ENCODE measurements at regions not wholly inside any gene's neighbourhood (a gene's known extent, or its start where the extent isn't known, plus 50 kb on each side); places are given as distances from the start of the nearest gene placed in this dataset.

DNA sequence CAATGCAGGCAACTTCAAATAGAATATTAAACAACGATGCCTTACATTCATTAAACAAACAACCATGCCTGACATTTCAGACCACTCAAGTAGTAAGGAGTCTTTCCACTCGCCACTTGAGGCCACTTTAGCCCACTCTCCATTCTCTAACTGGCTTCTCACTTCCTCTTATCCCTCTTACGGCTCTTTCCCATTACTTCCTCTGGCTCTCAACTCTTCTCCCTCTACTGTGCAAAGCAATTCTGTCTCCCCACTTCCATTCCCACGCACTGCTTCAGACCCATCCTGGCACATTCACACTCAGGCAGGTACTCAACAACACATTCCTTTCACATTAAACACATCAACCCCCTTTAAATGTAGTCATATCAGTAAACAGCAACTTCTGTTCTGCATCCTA, 229.8 kb upstream of the IPO5 start (continued):
- TF ChIP-seq STAT1 (IDR thresholded peaks at IDR 0.05; ENCODE audit: unreplicated experiment) = no peak
- TF ChIP-seq, protein P1, sequence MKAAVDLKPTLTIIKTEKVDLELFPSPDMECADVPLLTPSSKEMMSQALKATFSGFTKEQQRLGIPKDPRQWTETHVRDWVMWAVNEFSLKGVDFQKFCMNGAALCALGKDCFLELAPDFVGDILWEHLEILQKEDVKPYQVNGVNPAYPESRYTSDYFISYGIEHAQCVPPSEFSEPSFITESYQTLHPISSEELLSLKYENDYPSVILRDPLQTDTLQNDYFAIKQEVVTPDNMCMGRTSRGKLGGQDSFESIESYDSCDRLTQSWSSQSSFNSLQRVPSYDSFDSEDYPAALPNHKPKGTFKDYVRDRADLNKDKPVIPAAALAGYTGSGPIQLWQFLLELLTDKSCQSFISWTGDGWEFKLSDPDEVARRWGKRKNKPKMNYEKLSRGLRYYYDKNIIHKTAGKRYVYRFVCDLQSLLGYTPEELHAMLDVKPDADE (IDR thresholded peaks at IDR 0.05) = no peak
- no peak for TF ChIP-seq ZNF114 (CRISPR knock-in tag; IDR thresholded peaks at IDR 0.05)
- no peak for TF ChIP-seq NANOG (IDR thresholded peaks at IDR 0.05; ENCODE audit: borderline replicate concordance)
- TF ChIP-seq, protein P2, sequence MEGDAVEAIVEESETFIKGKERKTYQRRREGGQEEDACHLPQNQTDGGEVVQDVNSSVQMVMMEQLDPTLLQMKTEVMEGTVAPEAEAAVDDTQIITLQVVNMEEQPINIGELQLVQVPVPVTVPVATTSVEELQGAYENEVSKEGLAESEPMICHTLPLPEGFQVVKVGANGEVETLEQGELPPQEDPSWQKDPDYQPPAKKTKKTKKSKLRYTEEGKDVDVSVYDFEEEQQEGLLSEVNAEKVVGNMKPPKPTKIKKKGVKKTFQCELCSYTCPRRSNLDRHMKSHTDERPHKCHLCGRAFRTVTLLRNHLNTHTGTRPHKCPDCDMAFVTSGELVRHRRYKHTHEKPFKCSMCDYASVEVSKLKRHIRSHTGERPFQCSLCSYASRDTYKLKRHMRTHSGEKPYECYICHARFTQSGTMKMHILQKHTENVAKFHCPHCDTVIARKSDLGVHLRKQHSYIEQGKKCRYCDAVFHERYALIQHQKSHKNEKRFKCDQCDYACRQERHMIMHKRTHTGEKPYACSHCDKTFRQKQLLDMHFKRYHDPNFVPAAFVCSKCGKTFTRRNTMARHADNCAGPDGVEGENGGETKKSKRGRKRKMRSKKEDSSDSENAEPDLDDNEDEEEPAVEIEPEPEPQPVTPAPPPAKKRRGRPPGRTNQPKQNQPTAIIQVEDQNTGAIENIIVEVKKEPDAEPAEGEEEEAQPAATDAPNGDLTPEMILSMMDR (conservative IDR thresholded peaks at IDR 0.05; ENCODE audit: low read depth in 2 of 2) = no peak
- no peak for TF ChIP-seq EZH2 (IDR thresholded peaks at IDR 0.05; ENCODE audit: low read depth, unreplicated experiment)

DNA sequence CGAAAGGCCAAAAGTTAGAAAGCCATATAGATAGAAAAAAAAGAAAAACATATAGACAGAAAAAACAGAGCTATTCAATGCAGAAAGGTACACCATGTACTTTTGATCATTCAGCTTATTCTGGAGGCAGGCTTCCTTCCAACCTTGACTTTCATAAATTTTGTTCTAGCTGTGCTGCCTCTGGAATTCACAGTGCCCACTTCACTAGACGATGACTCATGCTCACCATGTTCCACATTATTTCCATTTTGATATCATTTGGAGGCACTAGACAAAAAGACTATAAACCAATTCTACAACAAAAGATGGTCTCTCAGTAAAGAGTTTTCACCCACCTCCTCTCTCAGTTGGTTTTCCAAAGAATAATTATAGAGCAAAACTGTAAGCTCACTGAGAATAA, 229.0 kb upstream of the IPO5 start:
- DNase-seq (ENCODE audit: low spot score) = no peak
- H3K27me3 ChIP-seq (ENCODE audit: insufficient read depth) = no peaks in the 10 kb centered on the region
- Mint-ChIP-seq H3K36me3 (ENCODE audit: low read depth) (no peaks in the 10 kb centered on the region), H3K9me3 (peaks cover 7% of the 10 kb centered on the region; the same call in 2 of the 3 replicates), H3K4me1 (no peaks in the 10 kb centered on the region), H3K4me3 (no peak overlapping the region), H3K27me3 (ENCODE audit: insufficient read depth, low read depth, poor library complexity) (peaks cover 2% of the 10 kb centered on the region), H3K27ac (no peak overlapping the region)
- no peaks in the 10 kb centered on the region for H3K4me1 ChIP-seq (ENCODE audit: insufficient read depth)
- no peaks in the 10 kb centered on the region for H3K79me2 ChIP-seq (replicated peaks; ENCODE audit: insufficient read depth)
- no peaks in the 10 kb centered on the region for H3K36me3 ChIP-seq (ENCODE audit: insufficient read depth)
- H3K27ac ChIP-seq (ENCODE audit: low read depth) = no peak overlapping the region
- no peak overlapping the region for H3K4me2 ChIP-seq
- H3K4me3 ChIP-seq = no peak overlapping the region
- H3K9me2 ChIP-seq (ENCODE audit: insufficient read depth) = no peaks in the 10 kb centered on the region
- no peak overlapping the region for H2AFZ ChIP-seq
- H3F3A ChIP-seq (replicated peaks; ENCODE audit: low read depth) = no peaks in the 10 kb centered on the region
- ATAC-seq = no peak
- H4K20me1 ChIP-seq (replicated peaks; ENCODE audit: insufficient read depth) = no peaks in the 10 kb centered on the region
- TF ChIP-seq POLR2AphosphoS5 (IDR thresholded peaks at IDR 0.05; ENCODE audit: low read depth) = no peak
- TF ChIP-seq CREB1 (CRISPR knock-in tag; IDR thresholded peaks at IDR 0.05; ENCODE audit: low read depth) = no peak
- TF ChIP-seq, protein P3, sequence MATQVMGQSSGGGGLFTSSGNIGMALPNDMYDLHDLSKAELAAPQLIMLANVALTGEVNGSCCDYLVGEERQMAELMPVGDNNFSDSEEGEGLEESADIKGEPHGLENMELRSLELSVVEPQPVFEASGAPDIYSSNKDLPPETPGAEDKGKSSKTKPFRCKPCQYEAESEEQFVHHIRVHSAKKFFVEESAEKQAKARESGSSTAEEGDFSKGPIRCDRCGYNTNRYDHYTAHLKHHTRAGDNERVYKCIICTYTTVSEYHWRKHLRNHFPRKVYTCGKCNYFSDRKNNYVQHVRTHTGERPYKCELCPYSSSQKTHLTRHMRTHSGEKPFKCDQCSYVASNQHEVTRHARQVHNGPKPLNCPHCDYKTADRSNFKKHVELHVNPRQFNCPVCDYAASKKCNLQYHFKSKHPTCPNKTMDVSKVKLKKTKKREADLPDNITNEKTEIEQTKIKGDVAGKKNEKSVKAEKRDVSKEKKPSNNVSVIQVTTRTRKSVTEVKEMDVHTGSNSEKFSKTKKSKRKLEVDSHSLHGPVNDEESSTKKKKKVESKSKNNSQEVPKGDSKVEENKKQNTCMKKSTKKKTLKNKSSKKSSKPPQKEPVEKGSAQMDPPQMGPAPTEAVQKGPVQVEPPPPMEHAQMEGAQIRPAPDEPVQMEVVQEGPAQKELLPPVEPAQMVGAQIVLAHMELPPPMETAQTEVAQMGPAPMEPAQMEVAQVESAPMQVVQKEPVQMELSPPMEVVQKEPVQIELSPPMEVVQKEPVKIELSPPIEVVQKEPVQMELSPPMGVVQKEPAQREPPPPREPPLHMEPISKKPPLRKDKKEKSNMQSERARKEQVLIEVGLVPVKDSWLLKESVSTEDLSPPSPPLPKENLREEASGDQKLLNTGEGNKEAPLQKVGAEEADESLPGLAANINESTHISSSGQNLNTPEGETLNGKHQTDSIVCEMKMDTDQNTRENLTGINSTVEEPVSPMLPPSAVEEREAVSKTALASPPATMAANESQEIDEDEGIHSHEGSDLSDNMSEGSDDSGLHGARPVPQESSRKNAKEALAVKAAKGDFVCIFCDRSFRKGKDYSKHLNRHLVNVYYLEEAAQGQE (IDR thresholded peaks at IDR 0.05; ENCODE audit: unreplicated experiment) = no peak
- TF ChIP-seq ZNF114 (CRISPR knock-in tag; IDR thresholded peaks at IDR 0.05) = no peak
- no peak for TF ChIP-seq ZNF331 (CRISPR knock-in tag; IDR thresholded peaks at IDR 0.05; ENCODE audit: low read depth)
- no peak for TF ChIP-seq EZH2 (IDR thresholded peaks at IDR 0.05; ENCODE audit: low read depth, unreplicated experiment)
- no peak for TF ChIP-seq NANOG (IDR thresholded peaks at IDR 0.05; ENCODE audit: borderline replicate concordance)
- TF ChIP-seq, protein P1 (IDR thresholded peaks at IDR 0.05) = no peak
- TF ChIP-seq, protein P4, sequence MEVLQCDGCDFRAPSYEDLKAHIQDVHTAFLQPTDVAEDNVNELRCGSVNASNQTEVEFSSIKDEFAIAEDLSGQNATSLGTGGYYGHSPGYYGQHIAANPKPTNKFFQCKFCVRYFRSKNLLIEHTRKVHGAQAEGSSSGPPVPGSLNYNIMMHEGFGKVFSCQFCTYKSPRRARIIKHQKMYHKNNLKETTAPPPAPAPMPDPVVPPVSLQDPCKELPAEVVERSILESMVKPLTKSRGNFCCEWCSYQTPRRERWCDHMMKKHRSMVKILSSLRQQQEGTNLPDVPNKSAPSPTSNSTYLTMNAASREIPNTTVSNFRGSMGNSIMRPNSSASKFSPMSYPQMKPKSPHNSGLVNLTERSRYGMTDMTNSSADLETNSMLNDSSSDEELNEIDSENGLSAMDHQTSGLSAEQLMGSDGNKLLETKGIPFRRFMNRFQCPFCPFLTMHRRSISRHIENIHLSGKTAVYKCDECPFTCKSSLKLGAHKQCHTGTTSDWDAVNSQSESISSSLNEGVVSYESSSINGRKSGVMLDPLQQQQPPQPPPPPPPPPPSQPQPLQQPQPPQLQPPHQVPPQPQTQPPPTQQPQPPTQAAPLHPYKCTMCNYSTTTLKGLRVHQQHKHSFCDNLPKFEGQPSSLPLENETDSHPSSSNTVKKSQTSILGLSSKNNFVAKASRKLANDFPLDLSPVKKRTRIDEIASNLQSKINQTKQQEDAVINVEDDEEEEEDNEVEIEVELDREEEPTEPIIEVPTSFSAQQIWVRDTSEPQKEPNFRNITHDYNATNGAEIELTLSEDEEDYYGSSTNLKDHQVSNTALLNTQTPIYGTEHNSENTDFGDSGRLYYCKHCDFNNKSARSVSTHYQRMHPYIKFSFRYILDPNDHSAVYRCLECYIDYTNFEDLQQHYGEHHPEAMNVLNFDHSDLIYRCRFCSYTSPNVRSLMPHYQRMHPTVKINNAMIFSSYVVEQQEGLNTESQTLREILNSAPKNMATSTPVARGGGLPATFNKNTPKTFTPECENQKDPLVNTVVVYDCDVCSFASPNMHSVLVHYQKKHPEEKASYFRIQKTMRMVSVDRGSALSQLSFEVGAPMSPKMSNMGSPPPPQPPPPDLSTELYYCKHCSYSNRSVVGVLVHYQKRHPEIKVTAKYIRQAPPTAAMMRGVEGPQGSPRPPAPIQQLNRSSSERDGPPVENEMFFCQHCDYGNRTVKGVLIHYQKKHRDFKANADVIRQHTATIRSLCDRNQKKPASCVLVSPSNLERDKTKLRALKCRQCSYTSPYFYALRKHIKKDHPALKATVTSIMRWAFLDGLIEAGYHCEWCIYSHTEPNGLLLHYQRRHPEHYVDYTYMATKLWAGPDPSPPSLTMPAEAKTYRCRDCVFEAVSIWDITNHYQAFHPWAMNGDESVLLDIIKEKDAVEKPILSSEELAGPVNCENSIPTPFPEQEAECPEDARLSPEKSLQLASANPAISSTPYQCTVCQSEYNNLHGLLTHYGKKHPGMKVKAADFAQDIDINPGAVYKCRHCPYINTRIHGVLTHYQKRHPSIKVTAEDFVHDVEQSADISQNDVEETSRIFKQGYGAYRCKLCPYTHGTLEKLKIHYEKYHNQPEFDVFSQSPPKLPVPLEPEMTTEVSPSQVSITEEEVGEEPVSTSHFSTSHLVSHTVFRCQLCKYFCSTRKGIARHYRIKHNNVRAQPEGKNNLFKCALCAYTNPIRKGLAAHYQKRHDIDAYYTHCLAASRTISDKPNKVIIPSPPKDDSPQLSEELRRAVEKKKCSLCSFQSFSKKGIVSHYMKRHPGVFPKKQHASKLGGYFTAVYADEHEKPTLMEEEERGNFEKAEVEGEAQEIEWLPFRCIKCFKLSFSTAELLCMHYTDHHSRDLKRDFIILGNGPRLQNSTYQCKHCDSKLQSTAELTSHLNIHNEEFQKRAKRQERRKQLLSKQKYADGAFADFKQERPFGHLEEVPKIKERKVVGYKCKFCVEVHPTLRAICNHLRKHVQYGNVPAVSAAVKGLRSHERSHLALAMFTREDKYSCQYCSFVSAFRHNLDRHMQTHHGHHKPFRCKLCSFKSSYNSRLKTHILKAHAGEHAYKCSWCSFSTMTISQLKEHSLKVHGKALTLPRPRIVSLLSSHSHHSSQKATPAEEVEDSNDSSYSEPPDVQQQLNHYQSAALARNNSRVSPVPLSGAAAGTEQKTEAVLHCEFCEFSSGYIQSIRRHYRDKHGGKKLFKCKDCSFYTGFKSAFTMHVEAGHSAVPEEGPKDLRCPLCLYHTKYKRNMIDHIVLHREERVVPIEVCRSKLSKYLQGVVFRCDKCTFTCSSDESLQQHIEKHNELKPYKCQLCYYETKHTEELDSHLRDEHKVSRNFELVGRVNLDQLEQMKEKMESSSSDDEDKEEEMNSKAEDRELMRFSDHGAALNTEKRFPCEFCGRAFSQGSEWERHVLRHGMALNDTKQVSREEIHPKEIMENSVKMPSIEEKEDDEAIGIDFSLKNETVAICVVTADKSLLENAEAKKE (CRISPR knock-in tag; IDR thresholded peaks at IDR 0.05) = no peak
- TF ChIP-seq JUNB (IDR thresholded peaks at IDR 0.05; ENCODE audit: unreplicated experiment) = no peak
